ENCODE measurements at regions not wholly inside any gene's neighbourhood (a gene's known extent, or its start where the extent isn't known, plus 50 kb on each side); places are given as distances from the start of the nearest gene placed in this dataset.

GRCh38 chr5:67941614-67942401 lies 273.7 kb upstream of the PIK3R1 start:
- no peak for TF ChIP-seq CTCF (IDR thresholded peaks at IDR 0.05)
- no peak for TF ChIP-seq POLR2A (IDR thresholded peaks at IDR 0.05)
